GM21515 (cell line): ENCODE measurements at regions not wholly inside any gene's neighbourhood (a gene's known extent, or its start where the extent isn't known, plus 50 kb on each side); places are given as distances from the start of the nearest gene placed in this dataset.
"Not testable (repeated sequence)": the region's sequence is repeated elsewhere in the genome, so short reads cannot be mapped to it uniquely, and the experiment has no call there.

Source experiments
- ATAC-seq: cut with Tn5 transposase; IDR thresholded peaks from one replicate; pipeline ENCODE4 v1.9.1; 2021; ENCODE audit not compliant: unreplicated experiment

- no peak for ATAC-seq
These were observed 1584.5 kb downstream of the NLGN4Y start for GRCh38 chrY:16108839-16109238.

GRCh38 chrY:16120096-16120495 is 1595.8 kb downstream of the NLGN4Y start:
- ATAC-seq = not testable (repeated sequence)

- no peak for ATAC-seq
These were observed 1597.7 kb downstream of the NLGN4Y start for GRCh38 chrY:16121988-16122387.

- ATAC-seq = no peak
These were observed 1600.4 kb downstream of the NLGN4Y start for GRCh38 chrY:16124630-16125317.

GRCh38 chrY:16136581-16137298 is 1612.4 kb downstream of the NLGN4Y start:
- no peak for ATAC-seq

- no peak for ATAC-seq
These were observed 1633.5 kb downstream of the NLGN4Y start for GRCh38 chrY:16157801-16158200.

- ATAC-seq = peak; percentile 78
These were observed 1651.4 kb downstream of the NLGN4Y start for GRCh38 chrY:16175740-16176139.

GRCh38 chrY:16205482-16205881 is 1674.5 kb downstream of the CDY2B start:
- not testable (repeated sequence) for ATAC-seq

GRCh38 chrY:16243322-16243721 is 1636.7 kb downstream of the CDY2B start:
- ATAC-seq = not testable (repeated sequence)

- not testable (repeated sequence) for ATAC-seq
These were observed 1625.3 kb downstream of the CDY2B start for GRCh38 chrY:16254551-16255295.

- ATAC-seq = not testable (repeated sequence)
These were observed 1624.2 kb downstream of the CDY2B start for GRCh38 chrY:16255778-16256177.
